GM18951 (cell line): ENCODE measurements at regions not wholly inside any gene's neighbourhood (a gene's known extent, or its start where the extent isn't known, plus 50 kb on each side); places are given as distances from the start of the nearest gene placed in this dataset.

Source experiments
- POLR2A ChIP-seq: IDR thresholded peaks from 4 replicates; pipeline ENCODE4 v1.6.1; 2011; ENCODE audit warnings: mild to moderate bottlenecking; ENCODE audit not compliant: insufficient read length, insufficient read depth; ENCODE audit errors: extremely low read depth
- in situ Hi-C: fragments of 300-500 bp; cut with MboI; formaldehyde crosslinking; loops from one replicate; pipeline ENCODE4 v1.12.0; 2022; ENCODE audit warnings: low sequenced_read_pairs, mixed read lengths, inconsistent platforms; ENCODE audit not compliant: unreplicated experiment

GRCh38 chr16:51439271-51439670 is 288.2 kb upstream of the SALL1 start:
- in situ Hi-C loops, result no loop called here
- no peak for TF ChIP-seq POLR2A

- TF ChIP-seq POLR2A, result no peak
- in situ Hi-C loops, result no loop called here
Observed at GRCh38 chr16:51436742-51437141, 285.7 kb upstream of the SALL1 start.

- in situ Hi-C loops, result no loop called here
- no peak for TF ChIP-seq POLR2A
Observed at GRCh38 chr16:51434567-51435198, 283.6 kb upstream of the SALL1 start.

GRCh38 chr16:51433599-51433998 is 282.5 kb upstream of the SALL1 start:
- in situ Hi-C loops, result no loop called here
- TF ChIP-seq POLR2A, result no peak

GRCh38 chr16:51431517-51432241 is 280.6 kb upstream of the SALL1 start:
- in situ Hi-C loops, result no loop called here

GRCh38 chr16:51430716-51431369 is 279.8 kb upstream of the SALL1 start:
- TF ChIP-seq POLR2A, result no peak
- in situ Hi-C loops, result no loop called here

More at GRCh38 chr16:51431517-51432241, 280.6 kb upstream of the SALL1 start:
- TF ChIP-seq POLR2A, result no peak

GRCh38 chr16:51429041-51429440 is 278.0 kb upstream of the SALL1 start:
- TF ChIP-seq POLR2A, result no peak
- in situ Hi-C loops, result no loop called here

- no peak for TF ChIP-seq POLR2A
- in situ Hi-C loops, result no loop called here
Observed at GRCh38 chr16:51427085-51427484, 276.0 kb upstream of the SALL1 start.

- TF ChIP-seq POLR2A, result no peak
- in situ Hi-C loops, result no loop called here
Observed at GRCh38 chr16:51426276-51426675, 275.2 kb upstream of the SALL1 start.

- in situ Hi-C loops, result no loop called here
- no peak for TF ChIP-seq POLR2A
Observed at GRCh38 chr16:51420247-51420646, 269.2 kb upstream of the SALL1 start.

GRCh38 chr16:51419768-51420167 is 268.7 kb upstream of the SALL1 start:
- in situ Hi-C loops, result no loop called here
- TF ChIP-seq POLR2A, result no peak

GRCh38 chr16:51418258-51418657 is 267.2 kb upstream of the SALL1 start:
- in situ Hi-C loops, result no loop called here
- TF ChIP-seq POLR2A, result no peak

- in situ Hi-C loops, result no loop called here
- TF ChIP-seq POLR2A, result no peak
Observed at GRCh38 chr16:51416926-51417325, 265.9 kb upstream of the SALL1 start.

GRCh38 chr16:51410125-51410524 is 259.1 kb upstream of the SALL1 start:
- in situ Hi-C loops, result no loop called here
- no peak for TF ChIP-seq POLR2A

- in situ Hi-C loops, result no loop called here
- TF ChIP-seq POLR2A, result no peak
Observed at GRCh38 chr16:51409001-51409675, 258.1 kb upstream of the SALL1 start.
